Sigmoid colon (tissue), 4 donors: ENCODE measurements at regions not wholly inside any gene's neighbourhood (a gene's known extent, or its start where the extent isn't known, plus 50 kb on each side); places are given as distances from the start of the nearest gene placed in this dataset.

ENCODE experiments used
- POLR2A ChIP-seq, 2 donors: fragments of 450-650 bp; IDR thresholded peaks; one replicate each; pipeline ENCODE4 v1.6.1; 2016; ENCODE audit warnings: antibody characterized with exemption in 2 of 2, mild to moderate bottlenecking in 2 of 2, moderate library complexity in 2 of 2
- POLR2AphosphoS5 ChIP-seq, 4 donors: sonication (generic); formaldehyde crosslinking; IDR thresholded peaks; one replicate each; pipeline ENCODE4 v1.6.1; 2017; ENCODE audit warnings: antibody characterized with exemption in 4 of 4
- TF ChIP-seq, protein P1 (sequence below), 4 experiments: fragments of 450-650 bp in 3 of 4; fragments of 200-600 bp in 1 of 4; IDR thresholded peaks; one replicate each; pipeline ENCODE4 v1.5.1; 2016 to 2019; ENCODE audit warnings: antibody characterized with exemption in 4 of 4, mild to moderate bottlenecking in 3 of 4, moderate library complexity in 2 of 4

DNA sequence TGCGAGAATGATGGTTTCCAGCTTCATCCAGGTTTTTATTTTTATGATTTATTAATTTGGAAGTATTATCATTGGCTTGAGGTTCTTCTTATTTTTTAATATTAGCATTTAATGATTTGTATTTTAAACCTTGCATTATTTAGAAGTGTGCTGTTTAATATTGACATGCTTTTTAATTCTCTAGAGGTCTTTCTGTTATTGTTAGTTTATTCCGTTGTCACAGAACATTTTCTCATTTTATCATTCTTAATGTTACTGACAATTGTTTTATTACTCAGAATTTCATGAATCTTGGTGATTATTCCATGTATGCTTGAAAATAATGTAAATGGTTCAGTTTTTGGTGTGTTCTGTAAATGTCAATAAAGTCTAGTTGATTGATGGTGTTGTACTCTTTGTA lies 463.5 kb upstream of the NOVA1 start:
- TF ChIP-seq, protein P1, sequence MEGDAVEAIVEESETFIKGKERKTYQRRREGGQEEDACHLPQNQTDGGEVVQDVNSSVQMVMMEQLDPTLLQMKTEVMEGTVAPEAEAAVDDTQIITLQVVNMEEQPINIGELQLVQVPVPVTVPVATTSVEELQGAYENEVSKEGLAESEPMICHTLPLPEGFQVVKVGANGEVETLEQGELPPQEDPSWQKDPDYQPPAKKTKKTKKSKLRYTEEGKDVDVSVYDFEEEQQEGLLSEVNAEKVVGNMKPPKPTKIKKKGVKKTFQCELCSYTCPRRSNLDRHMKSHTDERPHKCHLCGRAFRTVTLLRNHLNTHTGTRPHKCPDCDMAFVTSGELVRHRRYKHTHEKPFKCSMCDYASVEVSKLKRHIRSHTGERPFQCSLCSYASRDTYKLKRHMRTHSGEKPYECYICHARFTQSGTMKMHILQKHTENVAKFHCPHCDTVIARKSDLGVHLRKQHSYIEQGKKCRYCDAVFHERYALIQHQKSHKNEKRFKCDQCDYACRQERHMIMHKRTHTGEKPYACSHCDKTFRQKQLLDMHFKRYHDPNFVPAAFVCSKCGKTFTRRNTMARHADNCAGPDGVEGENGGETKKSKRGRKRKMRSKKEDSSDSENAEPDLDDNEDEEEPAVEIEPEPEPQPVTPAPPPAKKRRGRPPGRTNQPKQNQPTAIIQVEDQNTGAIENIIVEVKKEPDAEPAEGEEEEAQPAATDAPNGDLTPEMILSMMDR (IDR thresholded peaks at IDR 0.05) = no peak
- no peak for TF ChIP-seq POLR2A (IDR thresholded peaks at IDR 0.05)
- no peak for TF ChIP-seq POLR2AphosphoS5 (IDR thresholded peaks at IDR 0.05)
